NAMALWA (cell line): ENCODE measurements at regions not wholly inside any gene's neighbourhood (a gene's known extent, or its start where the extent isn't known, plus 50 kb on each side); places are given as distances from the start of the nearest gene placed in this dataset.

Experiments used
- DNase-seq: peaks from one replicate; pipeline ENCODE4 v3.0.0-alpha.2; 2015; ENCODE audit warnings: low spot score

- DNase-seq, result no peak
Observed at GRCh38 chr1:59057796-59058195, 239.1 kb upstream of the FGGY start.

- no peak for DNase-seq
Observed at GRCh38 chr1:59058665-59059439, 238.0 kb upstream of the FGGY start.

- peak; percentile 15 for DNase-seq
Observed at GRCh38 chr1:59061876-59062275, 235.0 kb upstream of the FGGY start.

GRCh38 chr1:59062743-59063142 is 234.2 kb upstream of the FGGY start:
- no peak for DNase-seq

GRCh38 chr1:59063501-59063900 is 233.4 kb upstream of the FGGY start:
- DNase-seq, result no peak

GRCh38 chr1:59064592-59064991 is 232.3 kb upstream of the FGGY start:
- DNase-seq, result no peak

- no peak for DNase-seq
Observed at GRCh38 chr1:59066236-59066635, 230.7 kb upstream of the FGGY start.

- no peak for DNase-seq
Observed at GRCh38 chr1:59070610-59071009, 226.3 kb upstream of the FGGY start.

GRCh38 chr1:59071289-59071688 is 225.6 kb upstream of the FGGY start:
- DNase-seq, result no peak

GRCh38 chr1:59071876-59072582 is 224.9 kb upstream of the FGGY start:
- peak; percentile 16 for DNase-seq

- DNase-seq, result no peak
Observed at GRCh38 chr1:59072583-59072947, 224.3 kb upstream of the FGGY start.

GRCh38 chr1:59074598-59074997 is 222.3 kb upstream of the FGGY start:
- DNase-seq, result no peak

GRCh38 chr1:59075021-59075420 is 221.9 kb upstream of the FGGY start:
- DNase-seq, result no peak

GRCh38 chr1:59076612-59077011 is 220.3 kb upstream of the FGGY start:
- no peak for DNase-seq

GRCh38 chr1:59077466-59078069 is 219.3 kb upstream of the FGGY start:
- peak; percentile 17 for DNase-seq

GRCh38 chr1:59078070-59078800 is 218.7 kb upstream of the FGGY start:
- DNase-seq, result no peak

- no peak for DNase-seq
Observed at GRCh38 chr1:59078866-59079265, 218.0 kb upstream of the FGGY start.

- DNase-seq, result no peak
Observed at GRCh38 chr1:59079434-59080140, 217.3 kb upstream of the FGGY start.

GRCh38 chr1:59081181-59081580 is 215.7 kb upstream of the FGGY start:
- no peak for DNase-seq

- no peak for DNase-seq
Observed at GRCh38 chr1:59081795-59082194, 215.1 kb upstream of the FGGY start.

GRCh38 chr1:59083946-59084865 is 212.7 kb upstream of the FGGY start:
- DNase-seq, result no peak
